Neural progenitor cell (in vitro differentiated cells): ENCODE measurements at regions not wholly inside any gene's neighbourhood (a gene's known extent, or its start where the extent isn't known, plus 50 kb on each side); places are given as distances from the start of the nearest gene placed in this dataset. TPM values are rescaled to one million over a fixed set of nuclear protein-coding genes. Genes with fewer than 3 reads are reported as not detected.

Experiments
- DNase-seq: peaks from one replicate; pipeline ENCODE4 v3.0.0-alpha.2; 2016; ENCODE audit warnings: low spot score
- H2AFZ ChIP-seq: fragments of 200-600 bp; sonication (generic); replicated peaks from 2 replicates; pipeline ENCODE4 v1.6.1; 2016; ENCODE audit warnings: antibody characterized with exemption
- H3F3A ChIP-seq: fragments of 200-600 bp; sonication (generic); 2 replicates; pipeline ENCODE4 v1.6.1; 2016; ENCODE audit warnings: antibody characterized with exemption, low read depth
- H3K27ac ChIP-seq: fragments of 200-600 bp; sonication (generic); 2 replicates; pipeline ENCODE4 v1.5.1; 2016; ENCODE audit warnings: mild to moderate bottlenecking
- H3K27me3 ChIP-seq: fragments of 200-600 bp; sonication (generic); 2 replicates; pipeline ENCODE4 v1.6.1; 2016; ENCODE audit warnings: mild to moderate bottlenecking, moderate library complexity
- H3K36me3 ChIP-seq: fragments of 200-600 bp; sonication (generic); 2 replicates; pipeline ENCODE4 v1.5.1; 2016
- H3K4me1 ChIP-seq: fragments of 200-600 bp; sonication (generic); 2 replicates; pipeline ENCODE4 v1.6.1; 2016; ENCODE audit warnings: mixed run types
- H3K4me2 ChIP-seq: fragments of 200-600 bp; sonication (generic); 2 replicates; pipeline ENCODE4 v1.6.1; 2016
- H3K4me3 ChIP-seq: fragments of 200-600 bp; sonication (generic); 2 replicates; pipeline ENCODE4 v1.5.1; 2016
- H3K79me2 ChIP-seq: fragments of 200-600 bp; sonication (generic); 2 replicates; pipeline ENCODE4 v1.6.1; 2016; ENCODE audit warnings: low read depth
- H3K9ac ChIP-seq: fragments of 200-600 bp; sonication (generic); 2 replicates; pipeline ENCODE4 v1.6.1; 2016
- H3K9me3 ChIP-seq: fragments of 200-600 bp; sonication (generic); 2 replicates; pipeline ENCODE4 v1.5.1; 2016; ENCODE audit warnings: low read depth
- H4K20me1 ChIP-seq: fragments of 200-600 bp; sonication (generic); 2 replicates; pipeline ENCODE4 v1.6.1; 2016; ENCODE audit warnings: low read depth
- H3K27ac Mint-ChIP-seq: 3 replicates; pipeline ENCODE4 v1.8.0; 2021; ENCODE audit warnings: mixed read lengths
- H3K27me3 Mint-ChIP-seq: 2 replicates; pipeline ENCODE4 v1.8.0; 2022; ENCODE audit warnings: low read depth, mild to moderate bottlenecking, inconsistent platforms, moderate library complexity, mixed read lengths; ENCODE audit not compliant: insufficient read depth
- H3K36me3 Mint-ChIP-seq: 3 replicates; pipeline ENCODE4 v1.8.0; 2021; ENCODE audit warnings: mixed read lengths
- H3K4me1 Mint-ChIP-seq: 3 replicates; pipeline ENCODE4 v1.8.0; 2021; ENCODE audit warnings: mixed read lengths
- H3K4me3 Mint-ChIP-seq: 3 replicates; pipeline ENCODE4 v1.8.0; 2021; ENCODE audit warnings: mild to moderate bottlenecking, moderate library complexity, mixed read lengths
- H3K9me3 Mint-ChIP-seq: 3 replicates; pipeline ENCODE4 v1.8.0; 2020; ENCODE audit warnings: mixed read lengths
- CTCF ChIP-seq: fragments of 200-600 bp; sonication (generic); IDR thresholded peaks from 2 replicates; pipeline ENCODE4 v1.5.1; 2017; ENCODE audit warnings: antibody characterized with exemption, mild to moderate bottlenecking
- EZH2 ChIP-seq: fragments of 200-600 bp; sonication (generic); IDR thresholded peaks from 2 replicates; pipeline ENCODE4 v1.6.1; 2017; ENCODE audit warnings: antibody characterized with exemption, mild to moderate bottlenecking, moderate library complexity
- EZH2phosphoT487 ChIP-seq: fragments of 200-600 bp; sonication (generic); IDR thresholded peaks from 2 replicates; pipeline ENCODE4 v1.6.1; 2017; ENCODE audit warnings: antibody characterized with exemption
- small RNA-seq: library from RNA; depleted of rRNA; stranded (forward); fragments of <200 nt; gene quantifications from one replicate; pipeline ENCODE3, GENCODE V24; 2015

DNA sequence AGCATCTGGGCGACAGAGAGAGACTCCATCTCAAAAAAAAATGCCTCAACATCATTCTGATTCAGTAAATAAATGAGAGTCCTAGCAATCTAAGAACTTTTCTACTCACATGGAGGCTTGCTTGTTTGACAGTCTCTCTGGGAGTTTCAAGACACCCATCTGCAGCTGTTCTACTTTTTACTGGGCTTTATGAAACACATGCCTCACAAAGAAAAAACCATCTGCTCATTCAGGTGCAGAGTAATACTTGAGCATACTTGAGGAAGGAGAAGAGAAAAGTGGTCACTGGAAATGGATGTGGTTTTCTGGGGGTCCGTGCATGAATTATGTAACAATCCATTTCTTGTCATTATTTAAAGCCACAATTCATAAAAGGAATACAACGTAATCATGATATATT lies 87.1 kb upstream of the DDX53 start:
- no peak for TF ChIP-seq EZH2phosphoT487
- TF ChIP-seq CTCF: no peak
- TF ChIP-seq EZH2: no peak
- H3K27ac ChIP-seq: no peak overlapping the region
- no peaks in the 10 kb centered on the region for H3K36me3 ChIP-seq
- no peaks in the 10 kb centered on the region for H3K27me3 ChIP-seq
- no peaks in the 10 kb centered on the region for H4K20me1 ChIP-seq
- no peaks in the 10 kb centered on the region for H3F3A ChIP-seq
- H3K4me2 ChIP-seq: no peak overlapping the region
- H3K4me3 ChIP-seq: no peak overlapping the region
- H3K4me3 Mint-ChIP-seq: no peak overlapping the region
- H3K27ac Mint-ChIP-seq: no peak overlapping the region
- H3K4me1 Mint-ChIP-seq: no peaks in the 10 kb centered on the region
- no peaks in the 10 kb centered on the region for H3K79me2 ChIP-seq
- no peaks in the 10 kb centered on the region for H3K4me1 ChIP-seq
- no peak overlapping the region for H3K9ac ChIP-seq
- no peaks in the 10 kb centered on the region for H3K9me3 ChIP-seq
- H3K36me3 Mint-ChIP-seq: no peaks in the 10 kb centered on the region
- no peaks in the 10 kb centered on the region for H3K27me3 Mint-ChIP-seq
- H3K9me3 Mint-ChIP-seq: no peaks in the 10 kb centered on the region
- H2AFZ ChIP-seq: no peak overlapping the region
- no peak for DNase-seq

DNA sequence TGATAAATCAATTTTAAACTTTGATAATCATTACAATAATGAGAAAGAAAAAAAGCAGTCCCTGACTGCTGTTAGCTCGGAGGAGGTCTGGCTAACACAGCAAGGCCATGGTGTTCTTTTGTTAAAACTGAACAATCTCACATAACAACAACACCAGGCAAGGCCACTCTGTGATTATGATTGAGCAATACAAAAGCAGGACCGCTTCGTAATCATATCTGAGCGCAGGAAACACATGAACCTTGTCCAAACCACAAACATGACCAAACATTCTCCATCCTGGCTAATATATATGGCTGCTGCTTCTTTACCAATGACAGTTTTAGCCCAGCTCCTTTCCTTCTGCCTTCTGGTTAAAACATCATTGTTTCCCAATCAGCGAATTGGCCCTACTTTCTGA lies 76.8 kb upstream of the DDX53 start:
- Histone ChIP-seq H3K27me3 (no peaks in the 10 kb centered on the region), H3K4me3 (no peak overlapping the region), H3K4me2 (no peak overlapping the region), H3K79me2 (no peaks in the 10 kb centered on the region), H4K20me1 (no peaks in the 10 kb centered on the region), H2AFZ (no peak overlapping the region), H3K9me3 (no peaks in the 10 kb centered on the region), H3K36me3 (no peaks in the 10 kb centered on the region), H3K9ac (no peak overlapping the region), H3K4me1 (no peaks in the 10 kb centered on the region), H3F3A (no peaks in the 10 kb centered on the region), H3K27ac (no peak overlapping the region)
- Mint-ChIP-seq H3K9me3 (no peaks in the 10 kb centered on the region), H3K4me1 (peaks cover 4% of the 10 kb centered on the region), H3K27ac (no peak overlapping the region), H3K4me3 (no peak overlapping the region), H3K27me3 (no peaks in the 10 kb centered on the region), H3K36me3 (no peaks in the 10 kb centered on the region)
- DNase-seq: no peak
- TF ChIP-seq EZH2: no peak

DNA sequence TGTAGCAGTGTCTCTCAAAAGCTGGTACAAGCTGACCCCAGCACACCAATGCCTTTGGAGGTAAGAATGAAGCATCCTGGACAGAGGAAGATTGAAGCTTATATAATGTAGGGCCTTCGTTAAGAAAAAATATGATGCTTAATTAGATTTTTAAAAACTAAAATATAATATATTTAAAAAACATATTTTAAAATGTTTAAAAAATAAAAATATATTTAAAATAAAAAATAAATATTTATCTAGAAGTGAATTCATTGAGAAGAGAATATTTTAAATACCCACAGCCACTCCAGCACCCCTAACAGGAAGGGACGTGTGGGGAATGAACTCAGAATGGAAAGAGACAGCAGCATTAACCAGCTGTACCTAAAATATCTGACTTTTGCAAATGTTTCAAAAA lies 65.1 kb upstream of the DDX53 start:
- Histone ChIP-seq H3K9me3 (peaks cover 6% of the 10 kb centered on the region), H3K4me2 (no peak overlapping the region), H3K4me1 (no peaks in the 10 kb centered on the region), H3K27ac (no peak overlapping the region), H2AFZ (no peak overlapping the region), H3K36me3 (no peaks in the 10 kb centered on the region), H4K20me1 (no peaks in the 10 kb centered on the region), H3K4me3 (no peak overlapping the region), H3K9ac (no peak overlapping the region), H3K27me3 (no peaks in the 10 kb centered on the region), H3K79me2 (no peaks in the 10 kb centered on the region), H3F3A (no peaks in the 10 kb centered on the region)
- DNase-seq: no peak
- Mint-ChIP-seq H3K4me3 (no peak overlapping the region), H3K36me3 (no peaks in the 10 kb centered on the region), H3K4me1 (no peaks in the 10 kb centered on the region), H3K9me3 (no peaks in the 10 kb centered on the region), H3K27ac (no peak overlapping the region), H3K27me3 (no peaks in the 10 kb centered on the region)
- no peak for TF ChIP-seq CTCF
- TF ChIP-seq EZH2: no peak
- TF ChIP-seq EZH2phosphoT487: no peak

- Histone ChIP-seq H3K36me3 (no peaks in the 10 kb centered on the region), H3K79me2 (no peaks in the 10 kb centered on the region), H4K20me1 (no peaks in the 10 kb centered on the region), H3K4me2 (no peak overlapping the region), H3K4me1 (no peaks in the 10 kb centered on the region), H3K27me3 (no peaks in the 10 kb centered on the region), H2AFZ (no peak overlapping the region), H3K4me3 (no peak overlapping the region), H3K9ac (no peak overlapping the region), H3K27ac (no peak overlapping the region), H3F3A (no peaks in the 10 kb centered on the region), H3K9me3 (no peaks in the 10 kb centered on the region)
- Mint-ChIP-seq H3K27ac (no peak overlapping the region), H3K4me1 (no peaks in the 10 kb centered on the region), H3K36me3 (no peaks in the 10 kb centered on the region), H3K9me3 (no peaks in the 10 kb centered on the region), H3K4me3 (no peak overlapping the region), H3K27me3 (no peaks in the 10 kb centered on the region)
- TF ChIP-seq CTCF (no peak), EZH2phosphoT487 (no peak), EZH2 (no peak)
- DNase-seq: no peak
Measured at GRCh38 chrX:22944945-22945344, 54.8 kb upstream of the DDX53 start.

Small RNA genes lying in the stretch of these regions (small RNA-seq; reads per million reads assigned to genes)
- gene RNU6-266P: not detected
